GM13977 (cell line): ENCODE measurements at regions not wholly inside any gene's neighbourhood (a gene's known extent, or its start where the extent isn't known, plus 50 kb on each side); places are given as distances from the start of the nearest gene placed in this dataset.

Source experiments
- DNase-seq: peaks from one replicate; pipeline ENCODE4 v3.0.0; 2012; ENCODE audit warnings: low spot score
- in situ Hi-C: fragments of 300-500 bp; cut with MboI; formaldehyde crosslinking; loops from one replicate; pipeline ENCODE4 v1.12.0; 2022; ENCODE audit warnings: low sequenced_read_pairs, low pct_unique_long_range_greater_than_20kb, mixed read lengths, inconsistent platforms; ENCODE audit not compliant: unreplicated experiment
- TF ChIP-seq, protein P1 (sequence below): IDR thresholded peaks from 2 replicates; pipeline ENCODE4 v1.5.1; 2012; ENCODE audit warnings: mild to moderate bottlenecking, control low read depth; ENCODE audit not compliant: insufficient read depth; ENCODE audit errors: extremely low read depth, missing control alignments

DNA sequence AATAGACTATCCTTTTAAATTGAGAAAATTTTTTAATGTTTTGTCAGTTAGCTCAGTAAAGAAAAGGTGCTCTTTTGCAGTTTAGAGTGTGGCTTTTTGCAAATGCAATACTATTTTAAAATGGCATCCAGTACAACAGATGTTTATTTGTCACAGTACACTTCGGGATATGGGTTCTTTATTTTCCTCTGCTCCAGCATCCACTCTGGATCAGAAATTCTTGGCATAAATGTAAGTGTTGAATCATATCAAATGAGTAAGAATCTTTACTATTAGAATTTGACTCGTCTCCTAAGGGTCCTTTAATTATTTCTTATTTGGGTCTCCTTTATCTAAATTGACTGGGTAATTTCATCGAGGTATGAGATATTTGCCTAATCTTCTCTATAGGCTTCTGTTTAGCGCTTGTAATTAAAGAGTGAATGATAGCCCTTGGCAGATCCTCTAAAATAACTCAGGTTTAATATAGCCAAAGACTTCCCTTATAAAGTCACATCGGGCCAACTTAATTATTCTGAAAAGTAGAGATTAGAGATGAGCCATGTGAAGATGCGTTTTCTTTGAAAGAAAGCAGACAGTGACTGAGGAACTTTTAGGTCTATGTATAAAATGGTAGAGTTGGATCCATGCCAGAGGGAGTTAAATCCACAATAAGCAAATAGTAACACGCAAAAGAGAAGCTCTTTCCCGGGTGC, 132.7 kb downstream of the CASP12 start:
- TF ChIP-seq, protein P1, sequence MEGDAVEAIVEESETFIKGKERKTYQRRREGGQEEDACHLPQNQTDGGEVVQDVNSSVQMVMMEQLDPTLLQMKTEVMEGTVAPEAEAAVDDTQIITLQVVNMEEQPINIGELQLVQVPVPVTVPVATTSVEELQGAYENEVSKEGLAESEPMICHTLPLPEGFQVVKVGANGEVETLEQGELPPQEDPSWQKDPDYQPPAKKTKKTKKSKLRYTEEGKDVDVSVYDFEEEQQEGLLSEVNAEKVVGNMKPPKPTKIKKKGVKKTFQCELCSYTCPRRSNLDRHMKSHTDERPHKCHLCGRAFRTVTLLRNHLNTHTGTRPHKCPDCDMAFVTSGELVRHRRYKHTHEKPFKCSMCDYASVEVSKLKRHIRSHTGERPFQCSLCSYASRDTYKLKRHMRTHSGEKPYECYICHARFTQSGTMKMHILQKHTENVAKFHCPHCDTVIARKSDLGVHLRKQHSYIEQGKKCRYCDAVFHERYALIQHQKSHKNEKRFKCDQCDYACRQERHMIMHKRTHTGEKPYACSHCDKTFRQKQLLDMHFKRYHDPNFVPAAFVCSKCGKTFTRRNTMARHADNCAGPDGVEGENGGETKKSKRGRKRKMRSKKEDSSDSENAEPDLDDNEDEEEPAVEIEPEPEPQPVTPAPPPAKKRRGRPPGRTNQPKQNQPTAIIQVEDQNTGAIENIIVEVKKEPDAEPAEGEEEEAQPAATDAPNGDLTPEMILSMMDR, result no peak
- in situ Hi-C loops, result no loop called here
- no peak for DNase-seq

DNA sequence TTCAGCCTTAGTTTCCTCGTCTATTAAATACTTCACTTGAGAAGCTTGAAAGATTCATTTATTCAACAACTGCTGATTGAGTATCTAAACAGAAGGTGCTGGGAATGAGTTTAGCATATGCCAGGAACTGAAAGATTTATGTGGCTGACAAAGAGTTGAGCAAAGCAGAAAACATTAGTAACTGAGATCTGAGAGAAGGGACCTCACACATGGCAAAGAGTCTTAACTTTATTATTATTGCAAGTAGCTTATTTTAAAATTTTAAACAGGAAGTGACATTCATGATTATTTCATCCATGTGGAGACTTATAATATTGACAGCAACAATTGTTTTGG, 133.6 kb downstream of the CASP12 start:
- in situ Hi-C loops, result no loop called here
- TF ChIP-seq, protein P1, result no peak
- DNase-seq, result no peak

DNA sequence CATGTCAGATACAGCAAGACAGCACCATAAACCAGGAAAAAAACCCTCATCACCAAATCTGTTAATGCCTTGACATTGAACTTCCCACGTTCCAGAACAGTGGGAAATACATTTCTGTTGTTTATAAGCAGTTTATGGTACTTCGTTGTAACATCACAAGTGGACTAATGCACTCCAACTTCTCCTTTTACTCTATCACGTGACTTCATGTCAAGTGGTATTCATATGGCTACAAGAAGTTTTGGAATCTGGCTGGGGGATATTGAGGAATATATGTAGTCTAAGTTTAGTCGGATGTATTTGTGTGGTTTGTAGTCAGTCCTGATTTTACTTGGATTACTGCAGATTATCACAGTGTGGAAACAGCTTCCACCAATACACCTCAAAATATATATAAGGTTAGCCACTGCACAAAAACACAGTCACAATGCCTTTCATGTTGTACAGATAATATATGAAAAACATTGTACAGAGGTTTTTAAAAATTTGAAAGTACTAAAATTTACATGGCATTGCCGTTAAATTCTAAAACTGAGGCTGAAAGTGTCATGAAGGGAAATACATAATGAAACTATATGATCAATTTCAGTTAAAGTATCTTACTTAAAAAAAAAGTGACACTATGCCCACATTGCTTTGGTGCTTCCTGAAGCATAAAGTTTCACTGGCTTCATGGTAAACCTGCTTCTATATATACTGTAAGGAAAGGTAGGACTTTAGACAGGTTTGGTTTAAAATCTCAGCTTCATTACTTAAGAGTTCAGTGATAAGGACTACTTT, 134.1 kb downstream of the CASP12 start:
- DNase-seq, result no peak
- TF ChIP-seq, protein P1, result no peak
- in situ Hi-C loops, result no loop called here

DNA sequence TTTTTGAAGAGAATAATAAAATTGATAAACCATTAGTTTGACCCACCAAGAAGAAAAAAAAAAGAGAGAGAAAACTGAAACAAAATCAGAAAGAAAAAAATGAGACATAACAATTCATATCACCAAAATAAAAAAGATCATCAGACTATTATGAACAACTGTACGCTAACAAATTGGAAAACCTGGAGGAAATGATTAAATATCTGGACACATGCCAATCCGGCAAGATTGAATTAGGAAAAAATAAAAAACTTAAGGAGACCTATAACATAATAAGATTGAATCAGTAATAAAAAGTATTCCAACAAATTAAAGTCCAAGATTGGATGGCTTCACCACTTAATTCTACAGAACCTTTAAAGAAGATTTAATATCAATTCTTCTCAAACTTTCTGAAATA, 136.7 kb downstream of the CASP12 start:
- TF ChIP-seq, protein P1, result no peak
- in situ Hi-C loops, result no loop called here
- DNase-seq, result no peak

DNA sequence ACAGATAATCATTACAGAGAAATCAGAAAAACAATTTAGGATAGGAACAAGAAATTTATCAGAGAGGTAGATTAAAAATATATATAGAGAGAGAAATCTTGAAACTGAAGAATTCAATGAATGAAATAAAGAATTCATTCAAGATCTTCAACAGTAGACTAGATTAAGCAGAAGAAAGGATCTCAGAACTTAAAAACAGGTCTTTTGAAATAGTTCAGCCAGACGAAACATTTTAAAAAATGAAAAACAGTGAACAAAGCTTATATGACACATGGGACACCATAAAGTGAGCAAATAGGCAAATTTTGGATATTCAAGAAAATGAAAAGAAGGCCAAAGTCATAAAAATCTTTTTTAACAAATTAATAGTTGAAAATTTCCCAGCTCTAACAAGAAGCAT, 138.8 kb downstream of the CASP12 start:
- TF ChIP-seq, protein P1, result no peak
- in situ Hi-C loops, result no loop called here
- no peak for DNase-seq

DNA sequence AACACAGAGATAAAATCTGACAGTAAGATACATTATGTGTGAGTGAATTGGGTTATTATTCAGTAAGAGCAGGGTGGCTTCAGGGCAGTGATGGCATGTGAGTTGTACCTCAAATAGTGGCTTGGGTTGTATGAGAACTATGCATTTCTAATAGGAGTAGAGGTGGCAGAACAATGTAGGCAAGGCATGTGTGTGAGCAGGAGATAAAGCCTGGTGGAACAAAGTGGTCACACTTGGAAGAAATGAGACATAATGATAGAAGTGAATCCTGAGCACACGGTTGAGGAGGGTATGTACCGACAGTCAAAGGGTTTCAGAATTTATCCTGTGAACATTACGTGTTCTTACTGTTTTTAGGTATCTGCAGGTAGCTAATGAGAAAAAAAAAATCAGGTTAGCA, 159.3 kb downstream of the CASP12 start:
- no peak for DNase-seq
- TF ChIP-seq, protein P1, result no peak
- in situ Hi-C loops, result no loop called here
